ENCODE measurements at regions not wholly inside any gene's neighbourhood (a gene's known extent, or its start where the extent isn't known, plus 50 kb on each side); places are given as distances from the start of the nearest gene placed in this dataset.
"Not testable (repeated sequence)": the region's sequence is repeated elsewhere in the genome, so short reads cannot be mapped to it uniquely, and the experiment has no call there.

DNA sequence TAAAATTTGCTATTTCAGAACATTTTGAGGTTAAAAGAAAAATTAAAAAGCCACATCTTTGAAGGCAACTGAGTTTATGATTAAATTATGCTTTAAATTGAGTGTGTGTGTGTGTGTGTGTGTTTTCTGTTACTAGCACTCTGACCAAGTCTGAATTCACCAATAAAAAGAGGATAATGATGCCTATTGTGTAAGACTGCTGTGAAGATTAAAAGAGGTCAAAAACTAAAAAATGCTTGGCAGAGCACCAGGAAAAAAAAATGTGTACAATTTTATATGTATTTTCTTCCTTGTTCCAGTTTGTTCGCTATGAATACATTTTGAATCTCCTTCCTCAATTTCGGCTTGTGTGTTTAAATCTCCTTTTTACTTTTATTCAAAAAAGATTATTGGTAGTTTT, 316.6 kb upstream of the MAGI2 start:
- intact Hi-C loops (cut with DNase I, micrococcal nuclease), result no loop called here
- Mint-ChIP-seq H3K9me3 (ENCODE audit: low read depth) (peaks cover 5% of the 10 kb centered on the region), H3K27ac (no peak overlapping the region), H3K36me3 (ENCODE audit: low read depth) (no peaks in the 10 kb centered on the region), H3K4me1 (no peaks in the 10 kb centered on the region), H3K27me3 (no peaks in the 10 kb centered on the region), H3K4me3 (no peak overlapping the region)
- ATAC-seq (no peak), DNase-seq (no peak)
- CTCF ChIA-PET, result no interaction called here
- POLR2A ChIA-PET, result no interaction called here

DNA sequence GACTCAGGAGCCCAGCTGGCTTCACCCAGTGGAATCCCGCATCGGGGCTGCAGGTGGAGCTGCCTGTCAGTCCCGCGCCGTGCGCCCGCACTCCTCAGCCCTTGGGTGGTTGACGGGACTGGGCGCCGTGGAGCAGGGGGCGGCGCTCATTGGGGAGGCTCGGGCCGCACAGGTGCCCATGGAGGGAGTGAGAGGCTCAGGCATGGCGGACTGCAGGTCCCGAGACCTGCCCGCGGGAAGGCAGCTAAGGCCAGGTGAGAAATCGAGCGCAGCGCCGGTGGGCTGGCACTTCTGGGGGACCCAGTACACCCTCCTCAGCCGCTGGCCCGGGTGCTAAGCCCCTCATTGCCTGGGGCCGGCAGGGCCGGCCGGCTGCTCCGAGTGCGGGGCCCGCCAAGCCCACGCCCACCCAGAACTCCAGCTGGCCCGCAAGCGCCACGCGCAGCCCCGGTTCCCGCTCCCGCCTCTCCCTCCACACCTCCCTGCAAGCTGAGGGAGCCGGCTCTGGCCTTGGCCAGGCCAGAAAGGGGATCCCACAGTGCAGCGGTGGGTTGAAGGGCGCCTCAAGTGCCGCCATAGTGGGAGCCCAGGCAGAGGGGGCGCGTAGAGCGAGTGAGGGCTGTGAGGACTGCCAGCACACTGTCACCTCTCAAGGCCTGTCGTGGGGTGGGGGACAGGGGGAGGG, 314.6 kb upstream of the MAGI2 start:
- H3K27ac Mint-ChIP-seq; intact Hi-C loops (cut with DNase I, micrococcal nuclease); H3K27me3 Mint-ChIP-seq; H3K36me3 Mint-ChIP-seq (ENCODE audit: low read depth); POLR2A ChIA-PET; H3K4me3 Mint-ChIP-seq; H3K4me1 Mint-ChIP-seq; H3K9me3 Mint-ChIP-seq (ENCODE audit: low read depth); ATAC-seq; DNase-seq; CTCF ChIA-PET: not testable (repeated sequence)

DNA sequence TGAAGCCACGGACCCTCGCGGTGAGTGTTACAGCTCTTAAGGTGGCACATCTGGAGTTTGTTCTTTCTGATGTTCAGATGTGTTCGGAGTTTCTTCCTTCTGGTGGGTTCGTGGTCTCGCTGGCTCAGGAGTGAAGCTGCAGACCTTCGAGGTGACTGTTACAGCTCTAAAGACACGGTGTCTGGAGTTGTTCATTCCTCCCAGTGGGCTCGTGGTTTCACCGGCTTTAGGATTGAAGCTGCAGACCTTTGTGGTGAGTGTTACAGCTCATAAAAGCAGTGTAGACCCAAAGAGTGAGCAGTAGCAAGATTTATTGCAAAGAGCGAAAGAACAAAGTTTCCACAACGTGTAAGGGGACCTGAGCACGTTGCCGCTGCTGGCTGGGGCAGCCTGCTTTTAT, 313.7 kb upstream of the MAGI2 start:
- DNase-seq; H3K9me3 Mint-ChIP-seq (ENCODE audit: low read depth); H3K36me3 Mint-ChIP-seq (ENCODE audit: low read depth); H3K4me1 Mint-ChIP-seq; H3K4me3 Mint-ChIP-seq; intact Hi-C loops (cut with DNase I, micrococcal nuclease); POLR2A ChIA-PET; H3K27me3 Mint-ChIP-seq; ATAC-seq; H3K27ac Mint-ChIP-seq; CTCF ChIA-PET: not testable (repeated sequence)

DNA sequence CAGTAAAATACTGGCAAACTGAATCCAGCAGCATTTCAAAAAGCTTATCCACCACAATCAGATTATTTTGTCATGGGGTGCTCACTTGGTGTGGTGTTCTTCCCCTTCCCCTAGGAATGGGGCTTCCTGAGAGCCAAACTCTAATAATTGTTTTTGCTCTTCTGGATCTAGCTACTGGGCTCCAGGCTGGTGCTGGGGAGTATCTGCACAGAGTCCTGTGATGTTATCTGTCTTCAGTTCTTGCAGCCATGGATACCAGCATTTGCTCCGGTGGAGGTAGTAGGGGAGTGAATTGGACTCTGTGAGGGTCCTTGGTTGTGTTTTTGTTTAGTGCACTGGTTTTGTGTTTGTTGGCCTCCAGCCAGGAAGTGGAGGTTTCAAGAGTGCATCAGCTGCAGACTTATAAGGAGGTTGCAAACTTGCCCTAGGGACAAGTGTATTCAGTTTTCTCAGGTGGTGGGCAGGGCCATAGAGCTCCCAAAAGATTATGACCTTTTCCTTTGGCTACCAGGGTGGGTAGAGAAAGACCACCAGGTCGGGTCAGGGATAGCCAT, 308.5 kb upstream of the MAGI2 start:
- intact Hi-C loops (cut with DNase I, micrococcal nuclease), result no loop called here

DNA sequence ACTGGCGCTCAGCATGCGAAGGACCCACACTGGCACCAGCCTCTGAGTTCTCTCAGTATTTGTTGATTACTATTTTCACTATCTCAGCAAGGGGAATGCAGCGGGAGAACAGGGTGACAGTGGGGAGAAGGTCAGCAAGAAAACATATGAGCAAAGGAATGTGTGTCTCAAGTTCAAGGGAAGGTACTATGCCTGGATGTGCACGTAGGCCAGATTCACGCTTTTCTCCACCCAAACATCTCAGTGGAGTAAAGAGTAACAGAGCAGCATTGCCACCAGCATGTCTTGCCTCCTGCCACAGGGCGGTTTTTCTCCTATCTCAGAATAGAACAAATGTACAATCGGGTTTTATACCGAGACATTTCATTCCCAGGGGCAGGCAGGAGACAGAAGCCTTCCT, 297.5 kb upstream of the MAGI2 start:
- H3K27me3 Mint-ChIP-seq; CTCF ChIA-PET; H3K4me1 Mint-ChIP-seq; ATAC-seq; H3K27ac Mint-ChIP-seq; intact Hi-C loops (cut with DNase I, micrococcal nuclease); POLR2A ChIA-PET; H3K4me3 Mint-ChIP-seq; DNase-seq; H3K9me3 Mint-ChIP-seq (ENCODE audit: low read depth); H3K36me3 Mint-ChIP-seq (ENCODE audit: low read depth): not testable (repeated sequence)

More for the DNA sequence above, 308.5 kb upstream of the MAGI2 start:
- ChIA-PET POLR2A (no interaction called here), CTCF (no interaction called here)
- ATAC-seq, result no peak
- no peak for DNase-seq
- Mint-ChIP-seq H3K4me3 (no peak overlapping the region), H3K4me1 (no peaks in the 10 kb centered on the region), H3K27ac (no peak overlapping the region), H3K27me3 (no peaks in the 10 kb centered on the region), H3K36me3 (ENCODE audit: low read depth) (no peaks in the 10 kb centered on the region), H3K9me3 (ENCODE audit: low read depth) (peaks cover 12% of the 10 kb centered on the region)

DNA sequence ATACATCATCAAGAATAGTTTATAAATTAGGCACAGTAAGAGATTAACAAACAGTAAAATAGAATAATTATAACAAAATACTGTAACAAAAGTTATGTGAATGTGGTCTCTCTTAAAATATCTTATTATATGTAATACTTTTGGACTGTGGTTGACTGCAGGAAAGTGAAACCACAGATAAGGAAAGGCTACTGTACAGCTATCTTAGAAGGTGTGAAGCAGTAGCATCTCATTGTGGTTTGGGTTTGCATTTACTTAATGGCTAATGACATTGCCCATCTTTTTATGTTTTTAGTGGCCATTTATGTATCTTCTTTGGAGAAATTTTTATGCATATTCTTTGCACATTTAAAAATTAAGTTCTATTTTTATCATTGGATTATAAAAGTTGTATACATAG, 296.4 kb upstream of the MAGI2 start:
- peaks cover 2% of the 10 kb centered on the region for H3K9me3 Mint-ChIP-seq (ENCODE audit: low read depth)
- H3K27me3 Mint-ChIP-seq, result no peaks in the 10 kb centered on the region
- ATAC-seq (no peak), DNase-seq (no peak)
- ChIA-PET CTCF (no interaction called here), POLR2A (no interaction called here)
- H3K27ac Mint-ChIP-seq, result no peak overlapping the region
- H3K4me3 Mint-ChIP-seq, result no peak overlapping the region
- H3K36me3 Mint-ChIP-seq (ENCODE audit: low read depth), result no peaks in the 10 kb centered on the region
- intact Hi-C loops (cut with DNase I, micrococcal nuclease), result no loop called here
- H3K4me1 Mint-ChIP-seq, result no peaks in the 10 kb centered on the region

DNA sequence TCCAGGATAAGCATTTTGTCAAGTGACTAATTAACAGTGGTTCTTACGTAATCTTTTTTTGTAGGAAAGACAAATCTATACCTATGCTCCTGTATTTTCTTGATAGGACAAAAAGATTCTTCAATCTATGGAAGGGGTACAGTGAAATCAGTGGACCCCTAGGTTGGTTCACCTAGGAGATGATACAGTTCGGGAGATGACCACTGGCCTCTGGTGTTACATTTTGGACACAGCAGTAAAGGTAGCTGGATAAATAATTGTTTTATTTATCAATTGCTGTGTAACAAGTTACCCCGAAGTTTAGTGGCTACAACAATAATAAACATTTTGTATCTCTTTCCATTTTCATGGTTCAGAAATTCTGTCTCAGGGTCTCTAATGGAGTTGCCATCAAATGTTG, 288.2 kb upstream of the MAGI2 start:
- DNase-seq (no peak), ATAC-seq (no peak)
- Mint-ChIP-seq H3K9me3 (ENCODE audit: low read depth) (no peaks in the 10 kb centered on the region), H3K4me3 (no peak overlapping the region), H3K36me3 (ENCODE audit: low read depth) (no peaks in the 10 kb centered on the region), H3K4me1 (no peaks in the 10 kb centered on the region), H3K27ac (no peak overlapping the region), H3K27me3 (no peaks in the 10 kb centered on the region)
- ChIA-PET CTCF (no interaction called here), POLR2A (no interaction called here)
- intact Hi-C loops (cut with DNase I, micrococcal nuclease), result no loop called here

DNA sequence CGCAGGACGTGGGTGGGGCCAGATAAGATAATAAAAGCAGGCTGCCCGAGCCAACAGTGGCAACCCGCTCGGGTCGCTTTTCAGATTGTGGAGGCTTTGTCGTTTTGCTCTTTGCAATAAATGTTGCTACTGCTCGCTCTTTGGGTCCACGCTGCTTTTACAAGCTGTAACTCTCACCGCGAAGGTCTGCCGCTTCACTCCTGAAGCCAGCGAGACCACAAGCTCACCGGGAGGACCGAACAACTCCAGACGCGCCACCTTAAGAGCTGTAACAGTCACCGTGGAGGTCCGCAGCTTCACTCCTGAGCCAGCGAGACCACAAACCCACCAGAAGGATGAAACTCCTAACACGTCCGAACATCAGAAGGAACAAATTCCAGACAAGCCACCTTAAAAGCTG, 286.6 kb upstream of the MAGI2 start:
- H3K4me3 Mint-ChIP-seq, result no peak overlapping the region
- ChIA-PET CTCF (no interaction called here), POLR2A (no interaction called here)
- H3K27ac Mint-ChIP-seq, result no peak overlapping the region
- intact Hi-C loops (cut with DNase I, micrococcal nuclease), result no loop called here
- no peaks in the 10 kb centered on the region for H3K9me3 Mint-ChIP-seq (ENCODE audit: low read depth)
- H3K36me3 Mint-ChIP-seq (ENCODE audit: low read depth), result no peaks in the 10 kb centered on the region
- H3K4me1 Mint-ChIP-seq, result no peaks in the 10 kb centered on the region
- no peaks in the 10 kb centered on the region for H3K27me3 Mint-ChIP-seq
- ATAC-seq, result no peak
- DNase-seq, result no peak

DNA sequence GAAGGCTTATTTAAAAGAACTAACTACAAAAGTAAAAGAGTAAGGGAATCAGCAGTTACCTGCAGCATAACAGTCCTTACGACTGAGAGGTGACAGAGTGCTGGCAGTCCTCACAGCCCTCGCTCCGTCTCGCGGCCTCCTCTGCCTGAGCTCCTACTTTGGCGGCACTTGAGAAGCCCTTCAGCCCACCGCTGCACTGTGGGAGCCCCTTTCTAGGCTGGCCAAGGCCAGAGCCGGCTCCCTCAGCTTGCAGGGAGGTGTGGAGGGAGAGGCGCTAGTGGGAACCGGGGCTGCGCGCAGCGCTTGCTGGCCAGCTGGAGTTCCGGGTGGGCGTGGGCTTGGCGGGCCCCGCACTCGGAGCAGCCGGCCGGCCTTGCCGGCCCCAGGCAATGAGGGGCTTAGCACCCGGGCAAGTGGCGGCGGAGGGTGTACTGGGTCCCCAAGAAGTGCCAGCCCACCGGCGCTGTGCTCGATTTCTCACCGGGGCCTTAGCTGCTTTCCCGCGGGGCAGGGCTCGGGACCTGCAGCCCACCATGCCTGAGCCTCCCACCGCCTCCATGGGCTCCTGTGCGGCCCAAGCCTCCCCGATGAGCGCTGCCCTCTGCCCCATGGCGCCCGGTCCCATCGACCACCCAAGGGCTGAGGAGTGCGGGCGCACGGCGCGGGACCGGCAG, 285.7 kb upstream of the MAGI2 start:
- H3K4me1 Mint-ChIP-seq; DNase-seq; H3K4me3 Mint-ChIP-seq; CTCF ChIA-PET; H3K27ac Mint-ChIP-seq; POLR2A ChIA-PET; intact Hi-C loops (cut with DNase I, micrococcal nuclease); H3K9me3 Mint-ChIP-seq (ENCODE audit: low read depth); ATAC-seq; H3K36me3 Mint-ChIP-seq (ENCODE audit: low read depth); H3K27me3 Mint-ChIP-seq: not testable (repeated sequence)

DNA sequence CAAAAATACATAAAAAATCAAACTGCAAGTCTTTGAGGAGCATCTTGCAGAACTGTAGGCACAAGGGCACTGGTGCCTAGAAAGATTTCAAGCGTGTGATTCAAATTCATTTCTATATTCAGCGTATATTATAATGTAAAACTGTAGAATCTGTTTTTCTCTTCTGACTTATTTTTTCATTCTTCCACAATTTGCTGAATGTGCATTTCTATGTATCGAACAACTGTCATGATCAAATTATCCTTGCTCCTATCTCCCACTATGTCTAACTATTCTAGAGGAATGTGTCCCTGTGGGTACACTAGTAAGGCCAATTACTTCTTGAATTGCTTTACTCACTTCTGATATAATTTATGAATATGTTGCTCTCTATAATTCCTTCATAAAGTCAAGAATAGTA, 283.0 kb upstream of the MAGI2 start:
- ATAC-seq (no peak), DNase-seq (no peak)
- Mint-ChIP-seq H3K36me3 (ENCODE audit: low read depth) (no peaks in the 10 kb centered on the region), H3K27me3 (no peaks in the 10 kb centered on the region), H3K4me1 (no peaks in the 10 kb centered on the region), H3K9me3 (ENCODE audit: low read depth) (peaks cover 16% of the 10 kb centered on the region), H3K27ac (no peak overlapping the region), H3K4me3 (no peak overlapping the region)
- intact Hi-C loops (cut with DNase I, micrococcal nuclease), result no loop called here
- POLR2A ChIA-PET, result no interaction called here
- CTCF ChIA-PET, result no interaction called here

DNA sequence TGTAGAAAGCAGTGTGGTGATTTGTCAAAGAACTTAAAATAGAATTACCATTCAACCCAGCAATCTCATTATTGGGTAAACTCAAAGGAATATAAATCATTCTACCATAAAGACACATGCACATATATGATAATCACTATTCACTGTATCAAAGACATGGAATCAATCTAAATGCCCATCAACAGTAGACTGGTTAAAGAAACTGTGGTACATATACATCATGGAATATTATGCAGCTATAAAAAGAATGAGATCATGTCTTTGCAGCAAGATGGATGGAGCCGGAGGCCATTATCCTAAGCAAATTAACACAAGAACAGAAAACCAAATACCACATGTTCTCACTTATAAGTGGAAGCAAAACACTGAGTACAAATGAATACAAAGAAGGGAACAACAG, 281.5 kb upstream of the MAGI2 start:
- no peak for DNase-seq
- intact Hi-C loops (cut with DNase I, micrococcal nuclease), result no loop called here
- Mint-ChIP-seq H3K4me1 (no peaks in the 10 kb centered on the region), H3K27me3 (no peaks in the 10 kb centered on the region), H3K27ac (no peak overlapping the region), H3K36me3 (ENCODE audit: low read depth) (no peaks in the 10 kb centered on the region), H3K4me3 (no peak overlapping the region), H3K9me3 (ENCODE audit: low read depth) (peaks cover 22% of the 10 kb centered on the region)
- no peak for ATAC-seq
- ChIA-PET POLR2A (no interaction called here), CTCF (no interaction called here)

DNA sequence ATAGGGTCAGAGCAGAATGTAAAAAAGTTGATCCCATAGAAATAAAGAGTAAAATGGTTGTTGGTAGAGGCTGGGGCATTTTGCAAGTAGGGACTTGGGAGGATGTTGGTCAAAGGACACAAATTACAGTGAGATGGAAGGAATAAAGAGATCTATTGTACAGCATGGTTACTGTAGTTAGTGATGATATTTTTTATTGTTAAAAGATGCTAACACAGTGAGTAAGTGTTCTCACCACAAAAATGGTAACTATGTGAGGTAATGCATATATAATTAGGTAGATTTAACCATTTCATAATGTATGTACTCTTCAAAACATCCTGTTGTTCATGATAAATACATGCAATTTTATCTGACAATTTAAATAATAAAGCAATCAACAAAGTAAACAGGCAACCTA, 280.7 kb upstream of the MAGI2 start:
- ChIA-PET CTCF (no interaction called here), POLR2A (no interaction called here)
- Mint-ChIP-seq H3K27me3 (no peaks in the 10 kb centered on the region), H3K27ac (no peak overlapping the region), H3K4me3 (no peak overlapping the region), H3K36me3 (ENCODE audit: low read depth) (no peaks in the 10 kb centered on the region), H3K9me3 (ENCODE audit: low read depth) (peaks cover 22% of the 10 kb centered on the region), H3K4me1 (no peaks in the 10 kb centered on the region)
- DNase-seq (no peak), ATAC-seq (no peak)
- intact Hi-C loops (cut with DNase I, micrococcal nuclease), result no loop called here

All from activated CD4-positive, alpha-beta T cell treated with anti-CD3 and anti-CD28 coated beads for 36 hours (primary cell).